ENCODE measurements at regions not wholly inside any gene's neighbourhood (a gene's known extent, or its start where the extent isn't known, plus 50 kb on each side); places are given as distances from the start of the nearest gene placed in this dataset.

DNA sequence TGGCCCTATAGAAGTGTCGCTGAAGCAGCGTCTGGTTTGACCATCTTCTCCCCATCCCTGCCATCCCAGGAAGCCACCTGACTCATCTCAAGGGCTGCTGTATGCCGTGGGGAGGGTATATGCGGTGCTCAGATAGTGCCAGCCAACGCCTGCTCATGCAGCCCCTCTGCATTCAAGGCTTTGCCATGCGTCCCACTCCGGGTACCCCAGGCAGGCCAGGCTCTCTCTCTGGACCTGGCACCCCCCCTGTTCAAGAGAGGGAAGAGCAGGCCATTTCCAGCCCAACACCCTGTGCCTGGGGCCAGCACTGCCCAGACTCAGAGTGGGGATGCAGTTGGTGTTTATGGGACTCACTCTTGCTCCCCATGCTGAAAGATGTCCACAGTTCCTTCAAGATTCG, 130.0 kb downstream of the GLI2 start:
- TF ChIP-seq CREB1 (IDR thresholded peaks at IDR 0.05; ENCODE audit: low read depth) (no peak), TEAD4 (IDR thresholded peaks at IDR 0.05) (no peak), NFIC (IDR thresholded peaks at IDR 0.05) (no peak), TCF12 (IDR thresholded peaks at IDR 0.05; ENCODE audit: low read depth) (no peak), TAF1 (IDR thresholded peaks at IDR 0.05; ENCODE audit: low read depth) (no peak), YY1 (IDR thresholded peaks at IDR 0.05; ENCODE audit: low read depth) (no peak), EP300 (IDR thresholded peaks at IDR 0.05; ENCODE audit: borderline replicate concordance) (no peak), ZBTB7A (IDR thresholded peaks at IDR 0.05; ENCODE audit: low read depth) (no peak), EGR1 (IDR thresholded peaks at IDR 0.05) (no peak), CEBPB (IDR thresholded peaks at IDR 0.05) (no peak), RAD21 (IDR thresholded peaks at IDR 0.05; ENCODE audit: low read depth) (no peak)
- TF ChIP-seq, protein P1, sequence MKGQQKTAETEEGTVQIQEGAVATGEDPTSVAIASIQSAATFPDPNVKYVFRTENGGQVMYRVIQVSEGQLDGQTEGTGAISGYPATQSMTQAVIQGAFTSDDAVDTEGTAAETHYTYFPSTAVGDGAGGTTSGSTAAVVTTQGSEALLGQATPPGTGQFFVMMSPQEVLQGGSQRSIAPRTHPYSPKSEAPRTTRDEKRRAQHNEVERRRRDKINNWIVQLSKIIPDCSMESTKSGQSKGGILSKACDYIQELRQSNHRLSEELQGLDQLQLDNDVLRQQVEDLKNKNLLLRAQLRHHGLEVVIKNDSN (IDR thresholded peaks at IDR 0.05), result no peak

DNA sequence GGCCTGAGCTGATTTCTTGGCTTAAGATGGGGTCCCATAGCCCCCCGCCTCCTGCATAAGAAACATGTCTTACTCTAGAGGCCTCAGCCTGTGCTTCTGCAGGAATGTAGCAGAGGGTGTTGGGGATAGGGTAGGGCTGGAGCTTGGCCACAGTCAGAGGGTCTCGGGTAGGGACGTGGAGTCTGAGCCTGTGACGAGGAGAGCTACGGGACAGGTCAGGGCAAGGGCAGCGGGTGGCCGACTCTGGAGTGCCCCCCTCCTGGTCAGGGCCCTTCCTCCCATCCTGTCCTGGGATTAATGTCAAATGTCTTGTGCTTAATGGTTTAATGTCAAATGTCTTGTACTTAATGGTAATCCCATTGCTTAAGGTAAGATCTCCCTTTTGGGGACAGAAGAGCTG, 130.4 kb downstream of the GLI2 start:
- TF ChIP-seq, protein P2, sequence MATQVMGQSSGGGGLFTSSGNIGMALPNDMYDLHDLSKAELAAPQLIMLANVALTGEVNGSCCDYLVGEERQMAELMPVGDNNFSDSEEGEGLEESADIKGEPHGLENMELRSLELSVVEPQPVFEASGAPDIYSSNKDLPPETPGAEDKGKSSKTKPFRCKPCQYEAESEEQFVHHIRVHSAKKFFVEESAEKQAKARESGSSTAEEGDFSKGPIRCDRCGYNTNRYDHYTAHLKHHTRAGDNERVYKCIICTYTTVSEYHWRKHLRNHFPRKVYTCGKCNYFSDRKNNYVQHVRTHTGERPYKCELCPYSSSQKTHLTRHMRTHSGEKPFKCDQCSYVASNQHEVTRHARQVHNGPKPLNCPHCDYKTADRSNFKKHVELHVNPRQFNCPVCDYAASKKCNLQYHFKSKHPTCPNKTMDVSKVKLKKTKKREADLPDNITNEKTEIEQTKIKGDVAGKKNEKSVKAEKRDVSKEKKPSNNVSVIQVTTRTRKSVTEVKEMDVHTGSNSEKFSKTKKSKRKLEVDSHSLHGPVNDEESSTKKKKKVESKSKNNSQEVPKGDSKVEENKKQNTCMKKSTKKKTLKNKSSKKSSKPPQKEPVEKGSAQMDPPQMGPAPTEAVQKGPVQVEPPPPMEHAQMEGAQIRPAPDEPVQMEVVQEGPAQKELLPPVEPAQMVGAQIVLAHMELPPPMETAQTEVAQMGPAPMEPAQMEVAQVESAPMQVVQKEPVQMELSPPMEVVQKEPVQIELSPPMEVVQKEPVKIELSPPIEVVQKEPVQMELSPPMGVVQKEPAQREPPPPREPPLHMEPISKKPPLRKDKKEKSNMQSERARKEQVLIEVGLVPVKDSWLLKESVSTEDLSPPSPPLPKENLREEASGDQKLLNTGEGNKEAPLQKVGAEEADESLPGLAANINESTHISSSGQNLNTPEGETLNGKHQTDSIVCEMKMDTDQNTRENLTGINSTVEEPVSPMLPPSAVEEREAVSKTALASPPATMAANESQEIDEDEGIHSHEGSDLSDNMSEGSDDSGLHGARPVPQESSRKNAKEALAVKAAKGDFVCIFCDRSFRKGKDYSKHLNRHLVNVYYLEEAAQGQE (IDR thresholded peaks at IDR 0.05; ENCODE audit: low read depth), result no peak
- TF ChIP-seq, protein P1 (IDR thresholded peaks at IDR 0.05), result no peak
- TF ChIP-seq NFIC (IDR thresholded peaks at IDR 0.05) (no peak), EGR1 (IDR thresholded peaks at IDR 0.05) (no peak), TAF1 (IDR thresholded peaks at IDR 0.05; ENCODE audit: low read depth) (no peak), YY1 (IDR thresholded peaks at IDR 0.05; ENCODE audit: low read depth) (no peak), CEBPB (IDR thresholded peaks at IDR 0.05) (no peak), TCF12 (IDR thresholded peaks at IDR 0.05; ENCODE audit: low read depth) (no peak), EP300 (IDR thresholded peaks at IDR 0.05; ENCODE audit: borderline replicate concordance) (no peak), ZBTB7A (IDR thresholded peaks at IDR 0.05; ENCODE audit: low read depth) (no peak), CREB1 (IDR thresholded peaks at IDR 0.05; ENCODE audit: low read depth) (no peak)
- TF ChIP-seq, protein P3, sequence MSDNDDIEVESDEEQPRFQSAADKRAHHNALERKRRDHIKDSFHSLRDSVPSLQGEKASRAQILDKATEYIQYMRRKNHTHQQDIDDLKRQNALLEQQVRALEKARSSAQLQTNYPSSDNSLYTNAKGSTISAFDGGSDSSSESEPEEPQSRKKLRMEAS (IDR thresholded peaks at IDR 0.05), result no peak

DNA sequence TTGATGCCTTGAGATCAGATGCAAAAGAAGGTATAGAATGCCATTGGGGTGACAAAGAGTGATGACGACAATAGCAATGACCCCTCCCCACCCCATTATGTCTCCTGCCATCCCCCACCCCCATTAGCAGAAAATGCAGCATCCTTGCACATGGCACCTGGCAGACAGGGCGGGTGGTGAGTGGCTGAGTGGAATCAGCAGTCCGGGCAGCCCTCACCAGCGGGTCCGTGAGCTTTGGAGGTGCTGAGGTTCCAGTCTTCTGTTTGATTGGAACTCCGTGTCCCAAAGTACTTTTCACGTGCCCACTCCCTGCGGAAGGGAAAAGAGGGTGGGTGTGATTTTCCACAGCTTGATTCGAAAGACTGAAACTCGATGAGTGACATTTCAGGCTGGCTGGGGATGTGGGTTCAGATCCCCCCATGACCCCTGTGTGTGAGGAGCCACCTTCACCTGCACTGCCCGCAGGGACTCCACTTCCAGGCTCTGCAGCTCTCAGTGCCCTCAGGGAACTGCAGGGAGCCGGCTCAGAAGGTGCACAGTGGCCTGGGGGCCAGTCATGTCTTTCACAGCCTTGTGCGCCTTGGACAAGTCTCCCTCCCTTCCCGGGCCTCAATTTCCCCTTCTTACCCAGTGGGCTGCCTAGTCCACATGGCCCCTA, 130.9 kb downstream of the GLI2 start:
- TF ChIP-seq CREB1 (IDR thresholded peaks at IDR 0.05; ENCODE audit: low read depth) (no peak), TAF1 (IDR thresholded peaks at IDR 0.05; ENCODE audit: low read depth) (no peak)
- TF ChIP-seq, protein P3 (IDR thresholded peaks at IDR 0.05), result no peak

DNA sequence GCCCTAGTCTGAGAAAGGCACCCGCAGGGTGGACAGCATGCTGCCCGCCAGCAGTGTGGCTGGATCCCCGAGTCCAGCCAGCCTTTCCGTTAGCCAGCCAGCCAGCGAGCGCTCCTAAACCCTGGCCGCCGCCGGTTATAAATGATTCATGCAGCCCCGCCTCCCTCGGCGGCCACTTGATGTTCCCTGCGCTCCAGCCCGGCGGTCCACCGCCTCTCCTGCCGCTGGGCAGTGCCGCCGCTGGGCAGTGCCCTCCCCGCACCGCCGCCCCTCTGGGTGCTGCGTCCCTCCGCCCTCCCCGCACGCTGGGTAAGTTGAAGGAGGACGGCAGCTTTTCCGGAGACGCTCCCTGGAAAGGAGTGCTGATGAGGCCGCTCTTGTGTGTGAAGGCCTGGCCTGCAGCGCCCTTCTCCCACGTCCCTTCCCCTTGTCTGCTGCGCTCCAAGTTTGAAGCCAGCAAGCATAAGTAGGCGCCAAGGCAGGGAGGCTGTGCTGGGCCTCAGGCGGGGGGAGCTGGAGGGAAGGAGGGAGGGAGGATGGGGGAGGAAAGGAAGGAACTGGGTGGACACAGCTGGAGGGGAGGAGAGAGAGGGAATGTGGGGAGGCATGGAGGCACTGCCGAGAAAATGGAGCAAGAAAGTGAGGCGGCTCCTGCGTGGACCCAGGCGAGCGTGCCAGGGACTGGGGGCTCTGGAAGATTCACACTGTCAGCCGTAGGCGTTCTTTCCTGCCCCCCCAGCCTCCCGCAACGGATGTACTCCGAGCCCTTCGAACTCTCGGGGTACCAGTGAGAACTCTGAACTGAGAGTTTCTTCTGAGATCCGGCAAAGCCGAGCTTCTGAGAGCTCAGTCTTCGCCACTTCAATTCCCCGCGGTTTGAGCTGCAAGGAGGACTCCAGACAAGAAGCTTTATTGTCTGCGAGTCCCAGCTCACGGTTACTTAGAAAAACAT, 131.9 kb downstream of the GLI2 start:
- TF ChIP-seq NFIC (IDR thresholded peaks at IDR 0.05) (no peak), TCF12 (IDR thresholded peaks at IDR 0.05; ENCODE audit: low read depth) (no peak), ZBTB7A (IDR thresholded peaks at IDR 0.05; ENCODE audit: low read depth) (peak; percentile 33; the same call in 1 of the 2 replicates)

DNA sequence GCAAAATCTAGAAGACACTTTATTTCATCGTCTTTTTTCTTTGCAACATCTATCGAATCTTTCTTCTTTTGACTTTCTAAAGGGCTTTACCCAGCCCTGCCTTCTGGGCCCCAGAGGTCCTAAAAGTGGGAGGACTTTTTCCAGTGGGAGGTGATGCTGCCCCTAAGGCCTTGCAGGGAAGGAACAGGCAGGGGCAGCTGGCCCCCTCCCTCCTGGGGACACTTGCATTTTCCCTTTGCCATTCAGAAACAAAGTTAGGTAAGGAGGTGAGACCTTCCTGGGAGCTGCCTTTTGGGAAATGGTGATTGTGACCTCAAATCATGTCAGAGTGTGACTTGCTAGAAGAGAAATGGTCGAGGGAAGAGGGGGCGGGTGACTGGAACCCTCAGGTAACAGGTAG, 132.7 kb downstream of the GLI2 start:
- no peak for TF ChIP-seq TAF1 (IDR thresholded peaks at IDR 0.05; ENCODE audit: low read depth)
- TF ChIP-seq EP300 (IDR thresholded peaks at IDR 0.05; ENCODE audit: borderline replicate concordance), result no peak
- no peak for TF ChIP-seq CEBPB (IDR thresholded peaks at IDR 0.05)

DNA sequence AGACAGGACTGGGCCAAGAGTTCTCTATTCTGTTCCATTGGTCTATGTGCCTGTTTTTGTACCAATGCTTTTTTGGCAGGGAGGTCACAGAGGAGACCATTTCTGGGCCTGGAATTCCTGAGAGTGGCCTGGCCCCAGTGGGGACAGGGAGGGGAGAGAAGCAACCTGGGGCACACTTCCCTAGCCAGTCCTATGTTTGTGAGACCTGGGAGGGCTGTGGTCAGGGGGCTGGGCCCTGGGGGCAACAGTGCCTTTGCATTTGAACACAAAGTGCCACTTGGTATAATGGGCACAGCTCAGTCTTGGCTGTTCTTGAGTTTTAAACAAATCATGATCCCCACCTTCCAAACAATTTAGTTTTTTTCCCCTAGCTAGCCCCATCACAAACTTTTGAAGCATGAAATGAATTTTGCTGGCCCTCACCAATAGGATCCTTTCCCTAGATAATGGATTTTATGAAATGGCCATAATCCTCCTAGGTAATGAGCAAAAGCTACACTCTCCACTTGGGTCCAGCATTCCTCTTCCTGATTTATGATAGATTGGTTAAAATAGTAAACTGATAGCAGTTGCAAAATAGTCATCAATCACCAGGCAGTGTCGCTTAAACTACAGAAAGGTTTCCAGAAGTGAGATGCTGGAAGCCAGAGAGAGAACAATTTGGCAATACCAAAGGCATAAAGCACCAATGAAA, 133.5 kb downstream of the GLI2 start:
- TF ChIP-seq TAF1 (IDR thresholded peaks at IDR 0.05; ENCODE audit: low read depth), result no peak
- no peak for TF ChIP-seq NFIC (IDR thresholded peaks at IDR 0.05)
- TF ChIP-seq, protein P3 (IDR thresholded peaks at IDR 0.05), result no peak
- TF ChIP-seq EP300 (IDR thresholded peaks at IDR 0.05; ENCODE audit: borderline replicate concordance), result no peak
- TF ChIP-seq TCF12 (IDR thresholded peaks at IDR 0.05; ENCODE audit: low read depth), result no peak
- no peak for TF ChIP-seq TEAD4 (IDR thresholded peaks at IDR 0.05)
- no peak for TF ChIP-seq CREB1 (IDR thresholded peaks at IDR 0.05; ENCODE audit: low read depth)
